Neuronal stem cell (in vitro differentiated cells): ENCODE measurements at regions not wholly inside any gene's neighbourhood (a gene's known extent, or its start where the extent isn't known, plus 50 kb on each side); places are given as distances from the start of the nearest gene placed in this dataset.
A peak's percentile ranks its signal among the peaks of the same experiment; 100 is the strongest.

Experiments used
- DNase-seq: peaks from one replicate; pipeline ENCODE4 v3.0.0-alpha.2; 2013; ENCODE audit warnings: low spot score
- H2AFZ ChIP-seq: one replicate; pipeline ENCODE4 v1.6.1; 2013; ENCODE audit warnings: mild to moderate bottlenecking, low read length, inconsistent platforms
- H2AK5ac ChIP-seq: 2 replicates; pipeline ENCODE4 v1.6.1; 2013; ENCODE audit warnings: low read depth, mild to moderate bottlenecking, inconsistent platforms, low read length, moderate library complexity, mixed read lengths
- H2BK120ac ChIP-seq: 2 replicates; pipeline ENCODE4 v1.6.1; 2013; ENCODE audit warnings: low read depth, mild to moderate bottlenecking, inconsistent platforms, low read length, moderate library complexity, mixed read lengths
- H2BK12ac ChIP-seq: one replicate; pipeline ENCODE4 v1.6.1; 2013; ENCODE audit warnings: low read length, inconsistent platforms
- H2BK15ac ChIP-seq: 2 replicates; pipeline ENCODE4 v1.6.1; 2013; ENCODE audit warnings: mild to moderate bottlenecking, low read length, inconsistent platforms, mixed read lengths
- H2BK5ac ChIP-seq: one replicate; pipeline ENCODE4 v1.6.1; 2013; ENCODE audit warnings: inconsistent platforms, mild to moderate bottlenecking, low read length, moderate library complexity
- H3K14ac ChIP-seq: one replicate; pipeline ENCODE4 v1.6.1; 2013; ENCODE audit warnings: low read length, inconsistent platforms
- H3K18ac ChIP-seq: 2 replicates; pipeline ENCODE4 v1.6.1; 2013; ENCODE audit warnings: low read length, inconsistent platforms
- H3K23ac ChIP-seq: 2 replicates; pipeline ENCODE4 v1.6.1; 2013; ENCODE audit warnings: low read depth, mild to moderate bottlenecking, mixed read lengths, low read length, inconsistent platforms; ENCODE audit not compliant: poor library complexity
- H3K27ac ChIP-seq: replicated peaks from 3 replicates; pipeline ENCODE4 v1.5.1; 2013; ENCODE audit warnings: low read length, inconsistent platforms
- H3K27me3 ChIP-seq, 3 experiments: 2 replicates each; pipeline ENCODE4 v1.6.1; 2013; ENCODE audit warnings: low read length in 3 of 3, mild to moderate bottlenecking in 2 of 3, inconsistent platforms in 1 of 3, low read depth in 1 of 3, mixed read lengths in 1 of 3, moderate library complexity in 1 of 3; ENCODE audit not compliant: control insufficient read depth in 3 of 3, insufficient read depth in 3 of 3
- H3K36me3 ChIP-seq, 2 donors: replicated peaks in 1 of 2; 2 replicates each; pipeline ENCODE4 v1.6.1; 2013; ENCODE audit warnings: low read length in 2 of 2; ENCODE audit not compliant: control insufficient read depth in 2 of 2, insufficient read depth in 2 of 2
- H3K4ac ChIP-seq: 2 replicates; pipeline ENCODE4 v1.6.1; 2013; ENCODE audit warnings: inconsistent platforms, mild to moderate bottlenecking, low read length, moderate library complexity
- H3K4me1 ChIP-seq, 2 donors: 1 replicate in 1 of 2; 2 replicates in 1 of 2; pipeline ENCODE4 v1.6.1; 2013; ENCODE audit warnings: low read length in 2 of 2, low read depth in 1 of 2; ENCODE audit not compliant: control insufficient read depth in 2 of 2, insufficient read depth in 1 of 2
- H3K4me2 ChIP-seq: one replicate; pipeline ENCODE4 v1.6.1; 2013; ENCODE audit warnings: mild to moderate bottlenecking, low read length, inconsistent platforms; ENCODE audit not compliant: insufficient read depth, poor library complexity, severe bottlenecking
- H3K4me3 ChIP-seq, 2 donors: 2 replicates each; pipeline ENCODE4 v1.5.1; 2013; ENCODE audit warnings: low read length in 2 of 2, mild to moderate bottlenecking in 2 of 2, inconsistent platforms in 1 of 2, moderate library complexity in 1 of 2
- H3K79me1 ChIP-seq: one replicate; pipeline ENCODE4 v1.6.1; 2013; ENCODE audit warnings: low read depth, mild to moderate bottlenecking, inconsistent platforms, low read length, moderate library complexity
- H3K9ac ChIP-seq: one replicate; pipeline ENCODE4 v1.6.1; 2013; ENCODE audit warnings: mild to moderate bottlenecking, low read depth, low read length, inconsistent platforms; ENCODE audit not compliant: poor library complexity
- H3K9me3 ChIP-seq, 2 donors: replicated peaks in 1 of 2; 2 replicates each; pipeline versions ENCODE3 to v1.6.1; 2013; ENCODE audit warnings: low read length in 2 of 2, mild to moderate bottlenecking in 2 of 2, inconsistent platforms in 1 of 2, low read depth in 1 of 2, mixed read lengths in 1 of 2, moderate library complexity in 1 of 2; ENCODE audit not compliant: control insufficient read depth in 2 of 2, insufficient read depth in 1 of 2
- H4K8ac ChIP-seq: one replicate; pipeline ENCODE4 v1.6.1; 2013; ENCODE audit warnings: low read depth, mild to moderate bottlenecking, inconsistent platforms, low read length, moderate library complexity
- H4K91ac ChIP-seq: one replicate; pipeline ENCODE4 v1.6.1; 2013; ENCODE audit warnings: low read length, low read depth, mild to moderate bottlenecking, inconsistent platforms; ENCODE audit not compliant: poor library complexity
- WGBS, 2 donors: extraction: QIAGEN DNeasy Blood & Tissue Kit; methylation state at CpG; one replicate each; pipeline ENCODE4 v1.1.7; 2013; ENCODE audit warnings: missing lambda C conversion rate in 2 of 2, mixed read lengths in 1 of 2; ENCODE audit not compliant: insufficient read length in 2 of 2, insufficient replicate concordance in 1 of 2; ENCODE audit errors: extremely low coverage in 2 of 2; 5-methylcytosine and 5-hydroxymethylcytosine counted together

GRCh38 chr1:57882934-57883641 is 459.2 kb upstream of the DAB1 start:
- Histone ChIP-seq H3K9me3 (no peaks in the 10 kb centered on the region), H3K4me3 (no peak overlapping the region), H3K27ac (no peak overlapping the region), H3K79me1 (no peaks in the 10 kb centered on the region), H3K4me2 (no peak overlapping the region), H2AFZ (peak overlapping the region; percentile 72), H3K4ac (no peak overlapping the region), H4K91ac (no peak overlapping the region), H3K9ac (no peak overlapping the region), H3K36me3 (no peaks in the 10 kb centered on the region), H3K14ac (no peak overlapping the region), H3K18ac (no peak overlapping the region), H2AK5ac (no peak overlapping the region), H3K4me1 (peaks cover 8 to 24% of the 10 kb centered on the region in 2 donors), H2BK120ac (no peak overlapping the region), H3K27me3 (no peaks in the 10 kb centered on the region), H2BK12ac (no peak overlapping the region), H3K23ac (no peak overlapping the region), H4K8ac (no peak overlapping the region), H2BK5ac (no peak overlapping the region), H2BK15ac (no peak overlapping the region)
- no CpG with 5 or more reads among the region's 6 CpGs for WGBS, 2 donors
- DNase-seq, result no peak

GRCh38 chr1:57882072-57882471 is 458.2 kb upstream of the DAB1 start:
- no peak overlapping the region for H2AK5ac ChIP-seq
- H3K4me1 ChIP-seq, result peaks cover 8 to 23% of the 10 kb centered on the region in 2 donors
- no peak overlapping the region for H3K4me3 ChIP-seq
- H2BK12ac ChIP-seq, result no peak overlapping the region
- peak overlapping the region; percentile 61 for H3K27ac ChIP-seq
- no peak overlapping the region for H2BK15ac ChIP-seq
- no peak overlapping the region for H3K4ac ChIP-seq
- no peak overlapping the region for H3K14ac ChIP-seq
- H3K9ac ChIP-seq, result no peak overlapping the region
- no peak overlapping the region for H3K4me2 ChIP-seq
- no peaks in the 10 kb centered on the region for H3K36me3 ChIP-seq
- WGBS, 2 donors, result no CpG with 5 or more reads among the region's 3 CpGs
- H2BK120ac ChIP-seq, result no peak overlapping the region
- H2BK5ac ChIP-seq, result no peak overlapping the region
- H3K18ac ChIP-seq, result no peak overlapping the region
- no peak overlapping the region for H3K23ac ChIP-seq
- no peak overlapping the region for H4K91ac ChIP-seq
- H3K9me3 ChIP-seq, result no peaks in the 10 kb centered on the region
- H4K8ac ChIP-seq, result no peak overlapping the region
- peak; percentile 31 for DNase-seq
- H3K27me3 ChIP-seq, result no peaks in the 10 kb centered on the region
- H2AFZ ChIP-seq, result peak overlapping the region; percentile 72
- H3K79me1 ChIP-seq, result no peaks in the 10 kb centered on the region

GRCh38 chr1:57881639-57882038 is 457.8 kb upstream of the DAB1 start:
- H3K18ac ChIP-seq, result no peak overlapping the region
- H3K27me3 ChIP-seq, result no peaks in the 10 kb centered on the region
- H3K14ac ChIP-seq, result no peak overlapping the region
- H4K8ac ChIP-seq, result no peak overlapping the region
- no peak overlapping the region for H3K9ac ChIP-seq
- no peak overlapping the region for H2BK120ac ChIP-seq
- peak overlapping the region; percentile 72 for H2AFZ ChIP-seq
- no peak overlapping the region for H3K4me3 ChIP-seq
- H3K9me3 ChIP-seq, result no peaks in the 10 kb centered on the region
- no CpG with 5 or more reads among the region's 2 CpGs for WGBS, 2 donors
- no peak overlapping the region for H2BK12ac ChIP-seq
- no peak overlapping the region for H4K91ac ChIP-seq
- no peak for DNase-seq
- no peak overlapping the region for H2AK5ac ChIP-seq
- no peak overlapping the region for H3K4ac ChIP-seq
- H3K79me1 ChIP-seq, result no peaks in the 10 kb centered on the region
- H3K23ac ChIP-seq, result no peak overlapping the region
- H2BK15ac ChIP-seq, result no peak overlapping the region
- H3K4me2 ChIP-seq, result no peak overlapping the region
- H3K27ac ChIP-seq, result peak overlapping the region; percentile 61
- H2BK5ac ChIP-seq, result no peak overlapping the region
- no peaks in the 10 kb centered on the region for H3K36me3 ChIP-seq
- H3K4me1 ChIP-seq, result peaks cover 8 to 23% of the 10 kb centered on the region in 2 donors

- no CpG with 5 or more reads among the region's 3 CpGs for WGBS, 2 donors
- Histone ChIP-seq H3K4me2 (no peak overlapping the region), H4K8ac (no peak overlapping the region), H3K9me3 (no peaks in the 10 kb centered on the region), H3K4me3 (no peak overlapping the region), H2AFZ (no peak overlapping the region), H3K9ac (no peak overlapping the region), H3K27me3 (no peaks in the 10 kb centered on the region), H2BK12ac (no peak overlapping the region), H2AK5ac (no peak overlapping the region), H3K4ac (no peak overlapping the region), H2BK120ac (no peak overlapping the region), H2BK5ac (no peak overlapping the region), H3K23ac (no peak overlapping the region), H3K4me1 (peaks cover 10 to 23% of the 10 kb centered on the region in 2 donors), H3K27ac (no peak overlapping the region), H3K14ac (no peak overlapping the region), H3K36me3 (no peaks in the 10 kb centered on the region), H2BK15ac (no peak overlapping the region), H3K79me1 (no peaks in the 10 kb centered on the region), H4K91ac (no peak overlapping the region), H3K18ac (peak overlapping the region; percentile 60)
- no peak for DNase-seq
Observed at GRCh38 chr1:57879700-57880099, 455.8 kb upstream of the DAB1 start.
